BJ (cell line): ENCODE measurements at regions not wholly inside any gene's neighbourhood (a gene's known extent, or its start where the extent isn't known, plus 50 kb on each side); places are given as distances from the start of the nearest gene placed in this dataset.

Experiments
- CTCF ChIA-PET: fragments of 350-600 bp; formaldehyde crosslinking; extraction: SDS; loops from one replicate; lab custom pipeline; 2021; ENCODE audit warnings: antibody characterized with exemption, inconsistent platforms; lab: Yijun Ruan, JAX
- POLR2A ChIA-PET: fragments of 300-600 bp; sonication (Branson Sonifier 250); formaldehyde crosslinking; extraction: SDS; loops from one replicate; lab custom pipeline; 2021; ENCODE audit warnings: antibody characterized with exemption; lab: Charles Lee
- DNase-seq: peaks from one replicate; pipeline ENCODE4 v3.0.0-alpha.2; 2011; ENCODE audit warnings: low read depth
- H3K27me3 ChIP-seq: 2 replicates; pipeline ENCODE4 v1.6.0; 2011; ENCODE audit warnings: low read length; ENCODE audit not compliant: control insufficient read depth, insufficient read depth
- H3K36me3 ChIP-seq: 2 replicates; pipeline ENCODE4 v1.5.1; 2011; ENCODE audit warnings: low read length; ENCODE audit not compliant: control insufficient read depth, insufficient read depth
- H3K4me3 ChIP-seq: 2 replicates; pipeline ENCODE4 v1.5.1; 2011; ENCODE audit warnings: low read depth, mild to moderate bottlenecking, control low read depth, low read length
- CTCF ChIP-seq: IDR thresholded peaks from 2 replicates; pipeline ENCODE4 v1.5.1; 2011; ENCODE audit warnings: low read depth, mild to moderate bottlenecking, control low read depth, inconsistent platforms, low read length, moderate library complexity; ENCODE audit not compliant: insufficient read depth

DNA sequence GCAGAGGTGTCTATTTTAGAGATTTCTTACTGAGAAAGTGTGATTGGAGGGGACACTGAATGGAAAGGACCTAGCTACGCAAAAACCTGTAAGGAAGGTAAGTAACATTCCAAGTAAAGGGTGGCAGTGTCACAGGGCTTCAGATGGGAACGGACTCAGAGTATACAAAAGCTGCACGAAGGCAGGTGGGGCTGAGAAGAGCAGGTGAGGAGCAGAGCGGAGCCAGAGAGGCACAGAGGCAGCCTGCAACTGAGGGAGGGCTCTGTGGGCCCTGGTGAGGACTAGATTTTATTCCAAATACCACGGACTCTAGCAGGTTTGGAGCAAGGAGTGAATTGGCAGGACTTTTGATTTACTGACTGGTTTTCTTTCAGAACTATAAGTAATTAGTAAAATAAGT lies 331.3 kb upstream of the PKDCC start:
- H3K4me3 ChIP-seq = no peak overlapping the region
- no peak for TF ChIP-seq CTCF
- CTCF ChIA-PET = no interaction called here
- POLR2A ChIA-PET = no interaction called here
- no peaks in the 10 kb centered on the region for H3K36me3 ChIP-seq
- no peaks in the 10 kb centered on the region for H3K27me3 ChIP-seq
- DNase-seq = no peak

DNA sequence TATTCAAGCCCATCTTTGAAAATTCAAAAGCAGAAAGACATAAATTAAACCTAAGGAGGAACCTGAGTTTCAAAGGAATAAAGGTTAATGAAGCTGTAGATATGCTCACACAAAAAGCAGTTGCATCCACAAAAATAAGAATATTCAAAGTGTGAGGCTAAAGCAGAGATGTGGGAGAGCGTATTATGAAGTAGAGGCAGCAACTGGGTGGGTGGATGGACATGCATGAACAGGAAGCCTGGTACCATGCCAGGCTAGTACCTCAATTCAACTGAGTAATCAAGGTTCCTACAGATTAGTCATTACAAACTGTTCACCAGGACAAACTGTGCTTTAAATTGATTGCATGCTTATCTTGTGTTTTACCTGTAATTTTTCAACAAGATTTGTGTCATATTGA lies 330.0 kb upstream of the PKDCC start:
- Histone ChIP-seq H3K36me3 (no peaks in the 10 kb centered on the region), H3K27me3 (no peaks in the 10 kb centered on the region), H3K4me3 (no peak overlapping the region)
- TF ChIP-seq CTCF = no peak
- no peak for DNase-seq
- CTCF ChIA-PET = no interaction called here
- POLR2A ChIA-PET = no interaction called here

- TF ChIP-seq CTCF = no peak
- H3K27me3 ChIP-seq = no peaks in the 10 kb centered on the region
- DNase-seq = no peak
- ChIA-PET POLR2A (no interaction called here), CTCF (no interaction called here)
- no peaks in the 10 kb centered on the region for H3K36me3 ChIP-seq
- H3K4me3 ChIP-seq = no peak overlapping the region
These were observed 329.1 kb upstream of the PKDCC start for GRCh38 chr2:41718705-41719104.

DNA sequence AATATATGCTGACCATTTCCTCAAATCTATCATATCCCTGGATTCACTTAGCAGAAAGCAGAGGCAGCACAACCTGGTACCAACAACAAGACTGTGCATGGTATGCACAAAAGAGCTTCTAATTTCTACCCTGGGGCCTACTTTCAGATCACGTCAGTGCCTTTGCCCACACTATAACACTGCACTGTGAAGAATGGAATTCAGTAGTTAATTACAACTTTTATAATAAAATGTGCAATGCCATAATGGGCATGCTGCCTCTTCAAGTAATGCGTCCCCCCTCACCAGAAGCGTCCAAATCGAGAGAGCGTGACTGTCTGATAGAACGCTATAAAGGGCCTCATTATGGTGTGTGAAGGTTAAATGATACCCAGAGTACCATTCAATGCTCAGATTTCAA lies 328.1 kb upstream of the PKDCC start:
- ChIA-PET POLR2A (no interaction called here), CTCF (interaction anchor here (1.1 kb wide), 1 partner anchor 21 kb away, joined by 4 read pairs; no protein-coding TSS in a partner anchor)
- no peaks in the 10 kb centered on the region for H3K27me3 ChIP-seq
- TF ChIP-seq CTCF = no peak
- no peaks in the 10 kb centered on the region for H3K36me3 ChIP-seq
- DNase-seq = no peak
- H3K4me3 ChIP-seq = no peak overlapping the region

- no peak for DNase-seq
- Histone ChIP-seq H3K36me3 (no peaks in the 10 kb centered on the region), H3K4me3 (no peak overlapping the region), H3K27me3 (no peaks in the 10 kb centered on the region)
- POLR2A ChIA-PET = no interaction called here
- no peak for TF ChIP-seq CTCF
- CTCF ChIA-PET = interaction anchor here (0.9 to 1.1 kb wide), 2 partner anchors 21 to 22 kb away, joined by 3 to 4 read pairs; no protein-coding TSS in a partner anchor
These were observed 327.2 kb upstream of the PKDCC start for GRCh38 chr2:41720331-41721251.
